Pulmonary artery endothelial cell (primary cell): ENCODE measurements at regions not wholly inside any gene's neighbourhood (a gene's known extent, or its start where the extent isn't known, plus 50 kb on each side); places are given as distances from the start of the nearest gene placed in this dataset.
"Not testable (repeated sequence)": the region's sequence is repeated elsewhere in the genome, so short reads cannot be mapped to it uniquely, and the experiment has no call there.

Source experiments
- DNase-seq: peaks from one replicate; pipeline ENCODE4 v3.0.0-alpha.2; 2011; ENCODE audit warnings: low read depth, low spot score

- DNase-seq: not testable (repeated sequence)
Measured at GRCh38 chr5:40225147-40225546, 454.6 kb upstream of the PTGER4 start.

- DNase-seq: no peak
Measured at GRCh38 chr5:40224421-40224820, 455.3 kb upstream of the PTGER4 start.

- DNase-seq: no peak
Measured at GRCh38 chr5:40223884-40224402, 455.8 kb upstream of the PTGER4 start.

- DNase-seq: no peak
Measured at GRCh38 chr5:40221796-40222195, 457.9 kb upstream of the PTGER4 start.

GRCh38 chr5:40221255-40221654, 458.5 kb upstream of the PTGER4 start:
- DNase-seq: no peak

GRCh38 chr5:40220260-40220659, 459.5 kb upstream of the PTGER4 start:
- DNase-seq: no peak

GRCh38 chr5:40217553-40217952, 462.2 kb upstream of the PTGER4 start:
- no peak for DNase-seq

- no peak for DNase-seq
Measured at GRCh38 chr5:40210694-40211093, 469.0 kb upstream of the PTGER4 start.

GRCh38 chr5:40206030-40206429, 473.7 kb upstream of the PTGER4 start:
- no peak for DNase-seq

- peak; percentile 44 for DNase-seq
Measured at GRCh38 chr5:40204144-40204543, 475.6 kb upstream of the PTGER4 start.

- peak; percentile 62 for DNase-seq
Measured at GRCh38 chr5:40202814-40203440, 476.8 kb upstream of the PTGER4 start.

GRCh38 chr5:40198736-40199135, 481.0 kb upstream of the PTGER4 start:
- DNase-seq: peak; percentile 63

- DNase-seq: not testable (repeated sequence)
Measured at GRCh38 chr5:40195574-40195973, 484.1 kb upstream of the PTGER4 start.

GRCh38 chr5:40191150-40191549, 488.6 kb upstream of the PTGER4 start:
- no peak for DNase-seq

- DNase-seq: no peak
Measured at GRCh38 chr5:40172721-40173120, 507.0 kb upstream of the PTGER4 start.

GRCh38 chr5:40171971-40172370, 507.7 kb upstream of the PTGER4 start:
- peak; percentile 51 for DNase-seq

- no peak for DNase-seq
Measured at GRCh38 chr5:40167283-40167682, 512.4 kb upstream of the PTGER4 start.

GRCh38 chr5:40166802-40167201, 512.9 kb upstream of the PTGER4 start:
- no peak for DNase-seq

- DNase-seq: no peak
Measured at GRCh38 chr5:40165789-40166728, 513.7 kb upstream of the PTGER4 start.

- no peak for DNase-seq
Measured at GRCh38 chr5:40165106-40165788, 514.5 kb upstream of the PTGER4 start.

- DNase-seq: no peak
Measured at GRCh38 chr5:40160435-40160834, 519.3 kb upstream of the PTGER4 start.

- DNase-seq: no peak
Measured at GRCh38 chr5:40154194-40154593, 525.5 kb upstream of the PTGER4 start.
